Hepatocyte (in vitro differentiated cells): ENCODE measurements at regions not wholly inside any gene's neighbourhood (a gene's known extent, or its start where the extent isn't known, plus 50 kb on each side); places are given as distances from the start of the nearest gene placed in this dataset.

Experiments
- EZH2 ChIP-seq: fragments of 200-600 bp; sonication (generic); IDR thresholded peaks from 2 replicates; pipeline ENCODE4 v1.6.1; 2016; ENCODE audit warnings: antibody characterized with exemption, mild to moderate bottlenecking, borderline replicate concordance
- TF ChIP-seq, protein P1 (sequence below): fragments of 200-600 bp; sonication (generic); IDR thresholded peaks from 2 replicates; pipeline ENCODE4 v1.5.1; 2016; ENCODE audit warnings: antibody characterized with exemption, mild to moderate bottlenecking; ENCODE audit not compliant: poor library complexity

GRCh38 chr1:83098791-83099190 lies 900.1 kb downstream of the TTLL7 start:
- TF ChIP-seq, protein P1, sequence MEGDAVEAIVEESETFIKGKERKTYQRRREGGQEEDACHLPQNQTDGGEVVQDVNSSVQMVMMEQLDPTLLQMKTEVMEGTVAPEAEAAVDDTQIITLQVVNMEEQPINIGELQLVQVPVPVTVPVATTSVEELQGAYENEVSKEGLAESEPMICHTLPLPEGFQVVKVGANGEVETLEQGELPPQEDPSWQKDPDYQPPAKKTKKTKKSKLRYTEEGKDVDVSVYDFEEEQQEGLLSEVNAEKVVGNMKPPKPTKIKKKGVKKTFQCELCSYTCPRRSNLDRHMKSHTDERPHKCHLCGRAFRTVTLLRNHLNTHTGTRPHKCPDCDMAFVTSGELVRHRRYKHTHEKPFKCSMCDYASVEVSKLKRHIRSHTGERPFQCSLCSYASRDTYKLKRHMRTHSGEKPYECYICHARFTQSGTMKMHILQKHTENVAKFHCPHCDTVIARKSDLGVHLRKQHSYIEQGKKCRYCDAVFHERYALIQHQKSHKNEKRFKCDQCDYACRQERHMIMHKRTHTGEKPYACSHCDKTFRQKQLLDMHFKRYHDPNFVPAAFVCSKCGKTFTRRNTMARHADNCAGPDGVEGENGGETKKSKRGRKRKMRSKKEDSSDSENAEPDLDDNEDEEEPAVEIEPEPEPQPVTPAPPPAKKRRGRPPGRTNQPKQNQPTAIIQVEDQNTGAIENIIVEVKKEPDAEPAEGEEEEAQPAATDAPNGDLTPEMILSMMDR = no peak
- no peak for TF ChIP-seq EZH2
